GM18867 (cell line): ENCODE measurements at regions not wholly inside any gene's neighbourhood (a gene's known extent, or its start where the extent isn't known, plus 50 kb on each side); places are given as distances from the start of the nearest gene placed in this dataset.

Source experiments
- ATAC-seq: cut with Tn5 transposase; IDR thresholded peaks from one replicate; pipeline ENCODE4 v1.9.1; 2021; ENCODE audit warnings: mild to moderate bottlenecking, moderate library complexity; ENCODE audit not compliant: unreplicated experiment

GRCh38 chr12:115103884-115104883, 420.2 kb upstream of the TBX3 start:
- no peak for ATAC-seq

- ATAC-seq = no peak
These were observed 418.5 kb upstream of the TBX3 start for GRCh38 chr12:115102450-115102849.

- ATAC-seq = no peak
These were observed 417.5 kb upstream of the TBX3 start for GRCh38 chr12:115101520-115101919.

GRCh38 chr12:115097416-115097815, 413.4 kb upstream of the TBX3 start:
- no peak for ATAC-seq

GRCh38 chr12:115096588-115097397, 412.8 kb upstream of the TBX3 start:
- ATAC-seq = no peak

- ATAC-seq = no peak
These were observed 411.2 kb upstream of the TBX3 start for GRCh38 chr12:115095073-115095748.

GRCh38 chr12:115094163-115094816, 410.3 kb upstream of the TBX3 start:
- no peak for ATAC-seq

GRCh38 chr12:115093261-115093660, 409.3 kb upstream of the TBX3 start:
- no peak for ATAC-seq

GRCh38 chr12:115090783-115091182, 406.8 kb upstream of the TBX3 start:
- ATAC-seq = no peak

- ATAC-seq = no peak
These were observed 405.2 kb upstream of the TBX3 start for GRCh38 chr12:115088995-115089841.

- ATAC-seq = no peak
These were observed 404.5 kb upstream of the TBX3 start for GRCh38 chr12:115088328-115088994.

GRCh38 chr12:115085594-115085993, 401.6 kb upstream of the TBX3 start:
- no peak for ATAC-seq

- ATAC-seq = no peak
These were observed 395.8 kb upstream of the TBX3 start for GRCh38 chr12:115079760-115080159.

- no peak for ATAC-seq
These were observed 395.0 kb upstream of the TBX3 start for GRCh38 chr12:115078990-115079389.

- no peak for ATAC-seq
These were observed 394.4 kb upstream of the TBX3 start for GRCh38 chr12:115078334-115078733.

- no peak for ATAC-seq
These were observed 391.7 kb upstream of the TBX3 start for GRCh38 chr12:115075552-115076170.

- no peak for ATAC-seq
These were observed 390.6 kb upstream of the TBX3 start for GRCh38 chr12:115074617-115075016.

GRCh38 chr12:115072712-115073111, 388.7 kb upstream of the TBX3 start:
- ATAC-seq = no peak

GRCh38 chr12:115070313-115070712, 386.3 kb upstream of the TBX3 start:
- ATAC-seq = no peak
